IMR-90 (cell line): ENCODE measurements at regions not wholly inside any gene's neighbourhood (a gene's known extent, or its start where the extent isn't known, plus 50 kb on each side); places are given as distances from the start of the nearest gene placed in this dataset.

Source experiments
- ATAC-seq: fragments of 200-7000 bp; cut with Tn5 transposase; 2 replicates; pipeline ENCODE4 v1.9.1; 2020; ENCODE audit warnings: low read depth, mild to moderate bottlenecking, moderate library complexity
- BruUV-seq: library from RNA; stranded (reverse); fragments of 400-500 nt; replicated peaks from 2 replicates; lab custom pipeline; 2021; lab: Mats Ljungman, UMichigan
- CTCF ChIA-PET: fragments of 300-600 bp; formaldehyde crosslinking; extraction: SDS; loops from one replicate; lab custom pipeline; 2021; ENCODE audit warnings: antibody characterized with exemption; lab: Yijun Ruan, JAX
- POLR2A ChIA-PET: fragments of 300-600 bp; sonication (Branson Sonifier 250); formaldehyde crosslinking; loops from one replicate; lab custom pipeline; 2022; ENCODE audit warnings: antibody characterized with exemption; ENCODE audit not compliant: unreplicated experiment; lab: Charles Lee
- DNase-seq: peaks from one replicate; pipeline ENCODE4 v3.0.0; 2013
- H2AFZ ChIP-seq: replicated peaks from 2 replicates; pipeline ENCODE3; 2013; ENCODE audit warnings: low read length, mild to moderate bottlenecking; ENCODE audit not compliant: poor library complexity
- H2AK5ac ChIP-seq: 2 replicates; pipeline ENCODE4 v1.6.1; 2013; ENCODE audit warnings: low read depth, low read length, inconsistent platforms
- H2AK9ac ChIP-seq: replicated peaks from 2 replicates; pipeline ENCODE3; 2013; ENCODE audit warnings: mild to moderate bottlenecking, low read depth, low read length, moderate library complexity; ENCODE audit not compliant: poor library complexity
- H2BK120ac ChIP-seq: 2 replicates; pipeline ENCODE4 v1.6.1; 2013; ENCODE audit warnings: low read depth, low read length, inconsistent platforms
- H2BK15ac ChIP-seq: 3 replicates; pipeline ENCODE4 v1.6.1; 2013; ENCODE audit warnings: low read depth, low read length, inconsistent platforms
- H2BK20ac ChIP-seq: 2 replicates; pipeline ENCODE4 v1.6.1; 2013; ENCODE audit warnings: low read depth, mild to moderate bottlenecking, inconsistent platforms, low read length, moderate library complexity
- H2BK5ac ChIP-seq: 2 replicates; pipeline ENCODE4 v1.6.1; 2013; ENCODE audit warnings: mild to moderate bottlenecking, low read depth, low read length, inconsistent platforms; ENCODE audit not compliant: poor library complexity, severe bottlenecking
- H3K14ac ChIP-seq: replicated peaks from 2 replicates; pipeline ENCODE4 v1.6.1; 2013; ENCODE audit warnings: low read depth, low read length, inconsistent platforms
- H3K18ac ChIP-seq: 2 replicates; pipeline ENCODE4 v1.6.1; 2013; ENCODE audit warnings: low read depth, low read length, control low read depth
- H3K23ac ChIP-seq: 2 replicates; pipeline ENCODE4 v1.6.1; 2013; ENCODE audit warnings: low read depth, low read length, inconsistent platforms
- H3K27ac ChIP-seq: 2 replicates; pipeline ENCODE4 v1.5.1; 2013; ENCODE audit warnings: mild to moderate bottlenecking, control low read depth, low read length; ENCODE audit not compliant: insufficient read depth
- H3K27me3 ChIP-seq: 2 replicates; pipeline ENCODE4 v1.6.1; 2013; ENCODE audit warnings: low read length; ENCODE audit not compliant: control insufficient read depth, insufficient read depth
- H3K36me3 ChIP-seq: 2 replicates; pipeline ENCODE4 v1.6.1; 2013; ENCODE audit warnings: low read length, mixed read lengths; ENCODE audit not compliant: control insufficient read depth, insufficient read depth
- H3K4ac ChIP-seq: 2 replicates; pipeline ENCODE4 v1.6.1; 2013; ENCODE audit warnings: low read depth, low read length, inconsistent platforms
- H3K4me1 ChIP-seq: 2 replicates; pipeline ENCODE4 v1.6.1; 2013; ENCODE audit warnings: low read length, mixed read lengths; ENCODE audit not compliant: control insufficient read depth, insufficient read depth
- H3K4me2 ChIP-seq: 2 replicates; pipeline ENCODE4 v1.6.1; 2013; ENCODE audit warnings: low read depth, mild to moderate bottlenecking, control low read depth, low read length, moderate library complexity
- H3K4me3 ChIP-seq: 2 replicates; pipeline ENCODE4 v1.5.1; 2013; ENCODE audit warnings: low read depth, mild to moderate bottlenecking, control low read depth, low read length, moderate library complexity; ENCODE audit not compliant: insufficient read depth
- H3K56ac ChIP-seq: 2 replicates; pipeline ENCODE4 v1.6.1; 2013; ENCODE audit warnings: low read length, inconsistent platforms; ENCODE audit not compliant: insufficient read depth; ENCODE audit errors: extremely low read depth
- H3K79me1 ChIP-seq, 2 experiments: 2 replicates each; pipeline ENCODE4 v1.6.1; 2013; ENCODE audit warnings: low read length in 2 of 2, inconsistent platforms in 1 of 2, low read depth in 1 of 2
- H3K9ac ChIP-seq: 2 replicates; pipeline ENCODE4 v1.6.1; 2013; ENCODE audit warnings: low read depth, low read length, control low read depth
- H3K9me1 ChIP-seq: 2 replicates; pipeline ENCODE4 v1.6.1; 2013; ENCODE audit warnings: low read length, inconsistent platforms; ENCODE audit not compliant: insufficient read depth
- H3K9me3 ChIP-seq: 2 replicates; pipeline ENCODE4 v1.6.1; 2013; ENCODE audit warnings: low read length; ENCODE audit not compliant: control insufficient read depth, insufficient read depth
- H4K20me1 ChIP-seq: 2 replicates; pipeline ENCODE4 v1.6.1; 2013; ENCODE audit warnings: low read length, inconsistent platforms; ENCODE audit not compliant: insufficient read depth
- H4K5ac ChIP-seq: 2 replicates; pipeline ENCODE4 v1.6.1; 2013; ENCODE audit warnings: mild to moderate bottlenecking, low read depth, low read length, control low read depth
- H4K8ac ChIP-seq, 2 experiments: 2 replicates each; pipeline ENCODE4 v1.6.1; 2013; ENCODE audit warnings: low read depth in 2 of 2, low read length in 2 of 2, control low read depth in 1 of 2, inconsistent platforms in 1 of 2
- H4K91ac ChIP-seq: 2 replicates; pipeline ENCODE4 v1.6.1; 2013; ENCODE audit warnings: low read depth, low read length, inconsistent platforms; ENCODE audit not compliant: insufficient read depth
- BHLHE40 ChIP-seq: fragments of 150-350 bp; IDR thresholded peaks from 2 replicates; pipeline ENCODE4 v1.6.1; 2016; ENCODE audit warnings: mild to moderate bottlenecking, low read depth, low read length
- CEBPB ChIP-seq: IDR thresholded peaks from 2 replicates; pipeline ENCODE4 v1.6.1; 2012; ENCODE audit warnings: low read depth, low read length, improper control_type of control experiment
- CHD1 ChIP-seq: IDR thresholded peaks from 2 replicates; pipeline ENCODE4 v1.6.1; 2012; ENCODE audit warnings: low read depth, low read length, improper control_type of control experiment
- CTCF ChIP-seq: conservative IDR thresholded peaks from 2 replicates; pipeline ENCODE4 v1.5.1; 2012; ENCODE audit warnings: mild to moderate bottlenecking, low read depth, low read length, improper control_type of control experiment
- FOS ChIP-seq: fragments of 150-350 bp; IDR thresholded peaks from 2 replicates; pipeline ENCODE4 v1.6.1; 2016; ENCODE audit warnings: low read depth, low read length
- MAFK ChIP-seq: IDR thresholded peaks from 2 replicates; pipeline ENCODE4 v1.6.1; 2012; ENCODE audit warnings: low read depth, low read length, improper control_type of control experiment
- POLR2A ChIP-seq: IDR thresholded peaks from 2 replicates; pipeline ENCODE4 v1.6.1; 2012; ENCODE audit warnings: mild to moderate bottlenecking, low read depth, low read length
- RAD21 ChIP-seq: IDR thresholded peaks from 2 replicates; pipeline ENCODE4 v1.6.1; 2012; ENCODE audit warnings: low read length, improper control_type of control experiment
- WGBS, 2 experiments: methylation state at CpG; one replicate each; pipeline versions ENCODE4 v1.1.5 to v1.1.7; 2013; ENCODE audit warnings: missing lambda C conversion rate in 2 of 2; ENCODE audit not compliant: insufficient read length in 1 of 2; ENCODE audit errors: extremely low coverage in 2 of 2; 5-methylcytosine and 5-hydroxymethylcytosine counted together
- dilution Hi-C: fragments of 300-500 bp; cut with HindIII; formaldehyde crosslinking; loops from one replicate; pipeline ENCODE4 v1.14.3; 2018; ENCODE audit warnings: low sequenced_read_pairs; ENCODE audit not compliant: unreplicated experiment
- in situ Hi-C: fragments of 300-500 bp; cut with MboI; formaldehyde crosslinking; loops from 3 replicates; pipeline ENCODE4 v1.14.3; 2019; ENCODE audit warnings: low sequenced_read_pairs, inconsistent platforms, mixed read lengths
- intact Hi-C: fragments of 100-400 bp; cut with micrococcal nuclease; formaldehyde crosslinking; loops from 2 replicates; pipeline ENCODE4 v1.10.0; 2022
- TF ChIP-seq, protein P1 (sequence below): fragments of 150-350 bp; IDR thresholded peaks from 2 replicates; pipeline ENCODE4 v1.6.1; 2017; ENCODE audit warnings: mild to moderate bottlenecking, antibody characterized with exemption, low read length, low read depth

DNA sequence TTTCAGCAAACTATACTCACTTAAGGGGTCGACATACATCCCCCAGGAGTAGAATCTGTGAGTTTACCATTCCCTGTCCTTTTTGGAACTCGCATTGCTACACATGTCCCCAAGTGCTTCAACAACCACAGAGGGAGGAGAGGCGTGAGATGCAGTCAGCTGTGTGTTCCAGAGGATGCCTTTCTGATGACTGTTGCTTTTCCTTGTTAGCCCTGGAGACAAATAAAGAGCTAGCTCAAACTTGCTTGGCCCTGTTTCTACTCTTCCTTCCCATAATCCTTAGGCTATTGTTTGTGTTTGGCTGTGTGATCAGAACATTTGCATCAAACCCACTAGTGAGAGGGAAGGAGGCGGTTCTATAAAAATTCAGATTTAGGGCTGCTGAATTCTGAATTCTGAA is 264.0 kb downstream of the ENGASE start:
- no CpG with 5 or more reads among the region's 4 CpGs for WGBS, 2 experiments
- Histone ChIP-seq H3K14ac (no peak overlapping the region), H3K56ac (no peak overlapping the region), H3K27ac (no peak overlapping the region), H3K79me1 (no peaks in the 10 kb centered on the region), H2BK20ac (no peak overlapping the region), H3K9me3 (no peaks in the 10 kb centered on the region), H3K9ac (no peak overlapping the region), H2AK9ac (no peak overlapping the region), H3K27me3 (no peaks in the 10 kb centered on the region; the same call in 1 of the 2 replicates), H3K23ac (no peak overlapping the region), H3K4ac (no peak overlapping the region), H3K9me1 (no peaks in the 10 kb centered on the region), H2AFZ (no peak overlapping the region), H2AK5ac (no peak overlapping the region), H2BK15ac (no peak overlapping the region), H4K5ac (no peak overlapping the region), H4K8ac (no peak overlapping the region), H4K91ac (no peak overlapping the region), H3K4me1 (no peaks in the 10 kb centered on the region), H3K36me3 (no peaks in the 10 kb centered on the region), H2BK5ac (no peak overlapping the region), H3K18ac (no peak overlapping the region), H3K4me2 (no peak overlapping the region), H2BK120ac (no peak overlapping the region), H4K20me1 (no peaks in the 10 kb centered on the region), H3K4me3 (no peak overlapping the region)
- dilution Hi-C loops = no loop called here
- BruUV-seq = no TSS peak
- peak; percentile 9 for DNase-seq
- no peak for ATAC-seq
- intact Hi-C loops = no loop called here
- TF ChIP-seq CHD1 (no peak), CEBPB (no peak), FOS (no peak), MAFK (no peak), RAD21 (no peak), POLR2A (no peak), BHLHE40 (no peak), CTCF (no peak)
- TF ChIP-seq, protein P1, sequence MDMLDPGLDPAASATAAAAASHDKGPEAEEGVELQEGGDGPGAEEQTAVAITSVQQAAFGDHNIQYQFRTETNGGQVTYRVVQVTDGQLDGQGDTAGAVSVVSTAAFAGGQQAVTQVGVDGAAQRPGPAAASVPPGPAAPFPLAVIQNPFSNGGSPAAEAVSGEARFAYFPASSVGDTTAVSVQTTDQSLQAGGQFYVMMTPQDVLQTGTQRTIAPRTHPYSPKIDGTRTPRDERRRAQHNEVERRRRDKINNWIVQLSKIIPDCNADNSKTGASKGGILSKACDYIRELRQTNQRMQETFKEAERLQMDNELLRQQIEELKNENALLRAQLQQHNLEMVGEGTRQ = no peak
- in situ Hi-C loops = no loop called here
- ChIA-PET POLR2A (no interaction called here), CTCF (no interaction called here)
